OCI-LY3 (cell line): ENCODE measurements at regions not wholly inside any gene's neighbourhood (a gene's known extent, or its start where the extent isn't known, plus 50 kb on each side); places are given as distances from the start of the nearest gene placed in this dataset.

ENCODE experiments used
- H2AFZ ChIP-seq: fragments of 200-600, 300-600 bp; shearing (Covaris generic); 2 replicates; pipeline ENCODE4 v1.6.0; 2014; ENCODE audit warnings: antibody characterized with exemption, low read depth, low read length
- H3K27ac ChIP-seq: fragments of 200-600, 300-600 bp; sonication (generic); 2 replicates; pipeline ENCODE4 v1.5.1; 2014; ENCODE audit warnings: mild to moderate bottlenecking, low read length, moderate library complexity, mixed read lengths
- H3K27me3 ChIP-seq: fragments of 200-600, 300-600 bp; sonication (generic); 2 replicates; pipeline ENCODE4 v1.6.1; 2014; ENCODE audit warnings: low read depth, low read length, mixed read lengths
- H3K36me3 ChIP-seq: fragments of 200-600, 300-600 bp; sonication (generic); replicated peaks from 2 replicates; pipeline ENCODE3; 2014; ENCODE audit warnings: low read depth, low read length, mixed read lengths
- H3K4me1 ChIP-seq: fragments of 300-600, 200-600 bp; sonication (generic); 2 replicates; pipeline ENCODE4 v1.6.1; 2014; ENCODE audit warnings: low read length, mixed read lengths
- H3K4me2 ChIP-seq: fragments of 200-600, 300-600 bp; sonication (generic); 2 replicates; pipeline ENCODE4 v1.6.1; 2014; ENCODE audit warnings: low read length, mixed read lengths
- H3K4me3 ChIP-seq: fragments of 300-600, 200-600 bp; sonication (generic); 2 replicates; pipeline ENCODE4 v1.5.1; 2014; ENCODE audit warnings: antibody characterized with exemption, mild to moderate bottlenecking, low read length, moderate library complexity
- H3K79me2 ChIP-seq: fragments of 300-600, 200-600 bp; shearing (Covaris generic); 2 replicates; pipeline ENCODE4 v1.6.1; 2014; ENCODE audit warnings: mild to moderate bottlenecking, low read length, mixed read lengths
- H3K9ac ChIP-seq: fragments of 300-600, 200-600 bp; shearing (Covaris generic); 2 replicates; pipeline ENCODE4 v1.6.0; 2014; ENCODE audit warnings: mild to moderate bottlenecking, low read length, moderate library complexity
- H3K9me3 ChIP-seq: fragments of 200-600, 300-600 bp; shearing (Covaris generic); 2 replicates; pipeline ENCODE4 v1.6.1; 2014; ENCODE audit warnings: low read length, mixed read lengths; ENCODE audit not compliant: insufficient read depth
- H4K20me1 ChIP-seq: fragments of 200-600, 300-600 bp; sonication (generic); 2 replicates; pipeline ENCODE4 v1.6.1; 2016; ENCODE audit warnings: low read length, mixed read lengths; ENCODE audit not compliant: insufficient read depth
- EZH2phosphoT487 ChIP-seq: fragments of 200-600 bp; shearing (Covaris generic); IDR thresholded peaks from 2 replicates; pipeline ENCODE4 v1.6.1; 2018; ENCODE audit warnings: antibody characterized with exemption, mixed run types, low read depth
- TF ChIP-seq, protein P1 (sequence below): fragments of 200-600, 300-600 bp; sonication (generic); IDR thresholded peaks from 2 replicates; pipeline ENCODE4 v1.5.1; 2014; ENCODE audit warnings: antibody characterized with exemption, low read length, low read depth

DNA sequence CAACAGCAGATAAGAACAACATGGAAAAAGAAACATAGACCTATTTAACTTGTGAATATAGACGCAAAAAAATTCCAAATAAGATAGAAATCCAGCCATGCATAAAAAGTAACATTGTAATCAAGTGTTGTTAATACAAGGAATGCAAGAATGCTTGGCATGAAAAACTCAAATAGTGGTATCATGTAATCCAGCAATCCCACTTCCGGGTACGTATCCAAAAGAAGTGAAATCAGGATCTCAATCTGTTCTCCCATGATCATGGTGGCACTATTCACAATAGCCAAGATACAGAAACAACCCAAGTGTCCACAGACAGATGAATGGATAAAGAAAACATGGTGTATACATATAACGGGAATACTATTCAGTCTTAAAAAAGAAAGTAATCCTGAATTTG, 437.4 kb downstream of the ARHGEF28 start:
- no peaks in the 10 kb centered on the region for H3K9me3 ChIP-seq
- no peaks in the 10 kb centered on the region for H3K4me1 ChIP-seq
- no peak overlapping the region for H3K4me3 ChIP-seq
- no peak overlapping the region for H3K27ac ChIP-seq
- TF ChIP-seq EZH2phosphoT487 = no peak
- TF ChIP-seq, protein P1, sequence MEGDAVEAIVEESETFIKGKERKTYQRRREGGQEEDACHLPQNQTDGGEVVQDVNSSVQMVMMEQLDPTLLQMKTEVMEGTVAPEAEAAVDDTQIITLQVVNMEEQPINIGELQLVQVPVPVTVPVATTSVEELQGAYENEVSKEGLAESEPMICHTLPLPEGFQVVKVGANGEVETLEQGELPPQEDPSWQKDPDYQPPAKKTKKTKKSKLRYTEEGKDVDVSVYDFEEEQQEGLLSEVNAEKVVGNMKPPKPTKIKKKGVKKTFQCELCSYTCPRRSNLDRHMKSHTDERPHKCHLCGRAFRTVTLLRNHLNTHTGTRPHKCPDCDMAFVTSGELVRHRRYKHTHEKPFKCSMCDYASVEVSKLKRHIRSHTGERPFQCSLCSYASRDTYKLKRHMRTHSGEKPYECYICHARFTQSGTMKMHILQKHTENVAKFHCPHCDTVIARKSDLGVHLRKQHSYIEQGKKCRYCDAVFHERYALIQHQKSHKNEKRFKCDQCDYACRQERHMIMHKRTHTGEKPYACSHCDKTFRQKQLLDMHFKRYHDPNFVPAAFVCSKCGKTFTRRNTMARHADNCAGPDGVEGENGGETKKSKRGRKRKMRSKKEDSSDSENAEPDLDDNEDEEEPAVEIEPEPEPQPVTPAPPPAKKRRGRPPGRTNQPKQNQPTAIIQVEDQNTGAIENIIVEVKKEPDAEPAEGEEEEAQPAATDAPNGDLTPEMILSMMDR = no peak
- H3K9ac ChIP-seq = no peak overlapping the region
- no peak overlapping the region for H2AFZ ChIP-seq
- no peaks in the 10 kb centered on the region for H3K79me2 ChIP-seq
- H3K36me3 ChIP-seq = no peaks in the 10 kb centered on the region
- H3K27me3 ChIP-seq = no peaks in the 10 kb centered on the region
- H3K4me2 ChIP-seq = no peak overlapping the region
- H4K20me1 ChIP-seq = no peaks in the 10 kb centered on the region

DNA sequence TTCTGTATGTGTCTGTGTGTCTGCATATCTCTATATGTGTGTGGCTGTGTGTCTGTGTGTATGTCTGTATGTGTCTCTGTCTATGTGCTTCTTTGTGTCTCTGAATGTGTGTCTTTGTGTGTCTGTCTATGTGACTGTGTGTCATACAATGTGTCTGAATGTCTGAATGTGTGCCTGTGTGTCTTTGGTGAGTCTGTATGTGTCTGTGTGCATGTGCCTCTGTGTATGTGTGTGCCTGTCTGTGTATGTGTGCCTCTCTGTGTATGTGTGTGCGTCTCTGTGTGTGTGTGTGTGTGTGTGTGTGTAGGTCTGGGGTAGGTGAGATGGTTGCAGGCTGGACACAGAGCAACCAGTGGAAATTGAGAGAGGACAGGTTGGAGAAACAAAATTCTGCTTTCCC, 435.3 kb downstream of the ARHGEF28 start:
- Histone ChIP-seq H3K27ac (no peak overlapping the region), H3K4me2 (no peak overlapping the region), H3K4me1 (no peaks in the 10 kb centered on the region), H3K9ac (no peak overlapping the region), H3K9me3 (no peaks in the 10 kb centered on the region), H3K4me3 (no peak overlapping the region), H4K20me1 (no peaks in the 10 kb centered on the region), H3K79me2 (no peaks in the 10 kb centered on the region), H2AFZ (no peak overlapping the region), H3K27me3 (no peaks in the 10 kb centered on the region), H3K36me3 (no peaks in the 10 kb centered on the region)
- TF ChIP-seq, protein P1 = no peak
- TF ChIP-seq EZH2phosphoT487 = no peak

DNA sequence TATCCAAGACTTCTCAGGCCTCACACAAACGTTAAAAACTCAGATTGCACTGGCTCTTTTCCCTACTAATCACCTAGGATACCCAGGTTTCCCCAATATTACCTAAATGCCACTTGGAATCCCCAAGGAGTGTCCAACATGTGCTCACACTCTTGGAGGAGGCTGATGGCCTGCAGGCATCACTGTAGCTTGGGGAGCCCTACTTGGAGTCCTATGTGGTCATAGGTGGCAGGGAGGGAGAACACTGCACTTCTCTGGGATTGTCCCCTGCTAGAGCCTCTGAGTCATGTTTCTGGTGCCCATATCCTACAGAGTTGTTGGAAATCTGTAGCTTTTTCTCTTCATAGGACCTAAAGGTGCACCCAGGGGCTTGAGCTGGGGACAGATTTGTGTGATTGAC, 433.7 kb downstream of the ARHGEF28 start:
- Histone ChIP-seq H4K20me1 (no peaks in the 10 kb centered on the region), H3K27me3 (no peaks in the 10 kb centered on the region), H3K4me3 (no peak overlapping the region), H3K79me2 (no peaks in the 10 kb centered on the region), H3K9ac (no peak overlapping the region), H3K27ac (no peak overlapping the region), H3K9me3 (no peaks in the 10 kb centered on the region), H3K36me3 (no peaks in the 10 kb centered on the region), H3K4me1 (no peaks in the 10 kb centered on the region), H3K4me2 (no peak overlapping the region), H2AFZ (no peak overlapping the region)
- TF ChIP-seq, protein P1 = no peak
- TF ChIP-seq EZH2phosphoT487 = no peak

DNA sequence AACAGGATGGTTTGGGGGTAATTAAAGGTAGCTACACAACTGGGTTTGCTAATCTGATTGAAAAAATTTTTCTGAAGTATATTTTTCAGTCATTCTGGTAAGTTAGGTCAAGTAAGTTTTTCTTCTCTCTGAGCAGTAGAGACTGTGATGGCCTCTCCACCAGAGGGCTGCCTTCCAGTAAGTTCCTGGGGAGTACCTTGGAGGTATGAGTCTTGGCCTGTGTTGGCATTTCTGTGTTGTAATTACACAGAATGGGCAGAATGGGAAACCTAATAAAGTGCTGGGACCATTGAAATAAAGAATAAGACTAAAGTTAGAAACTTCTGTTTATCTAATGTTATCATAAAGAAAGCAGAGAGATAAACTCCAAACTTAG, 430.8 kb downstream of the ARHGEF28 start:
- no peaks in the 10 kb centered on the region for H3K4me1 ChIP-seq
- H4K20me1 ChIP-seq = no peaks in the 10 kb centered on the region
- H3K4me2 ChIP-seq = no peak overlapping the region
- H3K9me3 ChIP-seq = no peaks in the 10 kb centered on the region
- no peak overlapping the region for H3K9ac ChIP-seq
- peaks cover 4% of the 10 kb centered on the region for H3K27me3 ChIP-seq
- no peaks in the 10 kb centered on the region for H3K36me3 ChIP-seq
- no peak overlapping the region for H2AFZ ChIP-seq
- TF ChIP-seq, protein P1 = peak; percentile 30; the same call in 1 of the 2 replicates
- no peak for TF ChIP-seq EZH2phosphoT487
- no peaks in the 10 kb centered on the region for H3K79me2 ChIP-seq
- no peak overlapping the region for H3K4me3 ChIP-seq
- no peak overlapping the region for H3K27ac ChIP-seq
